ENCODE measurements at regions not wholly inside any gene's neighbourhood (a gene's known extent, or its start where the extent isn't known, plus 50 kb on each side); places are given as distances from the start of the nearest gene placed in this dataset.

DNA sequence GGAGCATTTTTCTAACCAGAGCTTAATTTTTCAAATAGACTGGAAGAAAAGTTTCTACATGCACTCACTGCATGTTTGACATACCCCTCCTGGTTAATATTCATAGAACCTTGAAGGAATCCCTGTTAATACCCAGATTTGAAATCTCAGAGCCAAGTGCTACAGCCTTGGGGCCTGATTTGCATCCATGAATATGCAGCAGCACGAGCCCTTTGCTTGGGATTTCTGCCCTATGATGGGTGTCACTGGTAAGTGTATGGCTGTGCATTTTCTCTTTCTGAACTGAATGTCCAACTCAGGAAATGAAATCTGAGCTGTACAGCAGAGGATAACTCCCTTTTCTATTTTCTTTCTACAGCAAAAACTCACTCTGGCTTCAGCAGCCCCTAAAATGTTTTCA lies 1157.5 kb downstream of the XPNPEP1 start:
- no peak for FAIRE-seq

DNA sequence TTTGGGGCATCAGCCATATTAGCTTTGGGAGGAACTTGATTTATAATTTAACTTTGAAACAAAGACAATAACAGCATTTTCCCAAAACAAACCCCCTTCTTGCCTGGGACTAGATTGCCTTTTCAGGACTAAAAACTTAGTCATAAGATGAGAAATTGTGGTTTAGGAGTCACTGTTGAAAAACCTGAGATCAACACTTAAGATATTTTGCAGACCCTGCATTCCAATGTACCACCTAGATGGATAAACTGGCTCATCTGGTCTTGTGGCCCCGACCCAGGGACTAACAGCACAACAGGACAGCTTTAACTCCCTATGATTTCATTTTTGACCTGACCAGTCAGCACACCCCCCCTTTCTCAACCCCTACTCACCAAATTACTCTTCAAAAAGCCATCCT lies 1165.4 kb downstream of the XPNPEP1 start:
- no peak for FAIRE-seq

DNA sequence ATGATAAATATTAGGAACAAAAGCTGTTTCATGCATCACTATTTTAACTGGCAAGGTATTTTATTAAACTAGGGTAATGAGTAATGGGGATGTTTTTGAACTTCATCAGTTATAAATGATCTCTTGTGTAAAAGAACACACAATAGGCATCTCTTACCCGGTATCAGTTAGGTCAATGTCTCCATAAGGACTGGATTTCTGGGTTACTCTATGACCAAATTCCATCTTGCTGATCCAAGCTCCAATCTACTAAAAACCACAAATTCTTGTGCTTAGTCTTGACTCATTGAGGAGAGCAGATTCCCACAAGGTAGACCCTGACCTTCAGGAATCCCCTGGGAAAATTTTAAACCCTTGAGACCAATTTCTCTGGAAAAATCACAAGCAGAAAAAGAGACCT lies 1167.7 kb downstream of the XPNPEP1 start:
- FAIRE-seq, result no peak

GRCh38 chr10:108753326-108753725 lies 1170.0 kb downstream of the XPNPEP1 start:
- FAIRE-seq, result no peak

GRCh38 chr10:108749042-108749441 lies 1174.3 kb downstream of the XPNPEP1 start:
- no peak for FAIRE-seq

DNA sequence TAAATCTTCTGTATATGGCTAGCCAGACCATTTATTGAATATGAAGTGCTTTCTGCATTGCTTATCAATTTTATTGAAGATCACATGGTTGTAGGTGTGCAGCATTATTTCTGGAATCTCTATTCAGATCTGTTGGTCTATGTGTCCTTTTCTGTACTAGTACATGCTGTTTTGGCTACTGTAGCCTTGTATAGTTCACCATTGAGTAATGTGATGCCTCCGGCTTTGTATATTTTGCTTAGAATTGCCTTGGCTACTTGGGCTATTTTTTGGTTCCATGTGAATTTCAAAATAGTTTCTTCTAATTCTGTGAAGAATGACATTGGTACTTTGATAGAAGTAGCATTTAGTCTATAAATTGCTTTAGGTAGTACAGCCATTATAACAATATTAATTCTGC lies 1187.2 kb downstream of the XPNPEP1 start:
- FAIRE-seq, result no peak

- no peak for FAIRE-seq
Observed at GRCh38 chr10:108735380-108735779, 1187.9 kb downstream of the XPNPEP1 start.

DNA sequence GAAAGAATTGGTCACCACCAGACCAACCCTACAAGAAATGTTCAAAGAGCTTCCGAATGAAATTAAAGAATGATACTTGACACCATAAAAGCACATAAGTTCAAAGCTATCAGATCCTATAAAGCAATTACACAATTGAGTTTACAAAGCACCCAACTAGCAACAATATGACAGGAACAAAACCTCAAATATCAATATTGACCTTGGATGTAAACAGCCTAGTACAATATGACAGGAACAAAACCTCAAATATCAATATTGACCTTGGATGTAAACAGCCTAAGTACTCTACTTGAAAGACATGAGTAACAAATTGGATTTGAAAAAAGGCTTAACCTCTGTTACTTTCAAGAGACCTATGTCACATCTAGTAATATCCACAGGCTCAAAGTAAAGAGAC lies 1201.4 kb downstream of the XPNPEP1 start:
- FAIRE-seq, result no peak

- FAIRE-seq, result no peak
Observed at GRCh38 chr10:108716352-108716751, 1207.0 kb downstream of the XPNPEP1 start.

- no peak for FAIRE-seq
Observed at GRCh38 chr10:108709927-108710722, 1213.2 kb downstream of the XPNPEP1 start.

DNA sequence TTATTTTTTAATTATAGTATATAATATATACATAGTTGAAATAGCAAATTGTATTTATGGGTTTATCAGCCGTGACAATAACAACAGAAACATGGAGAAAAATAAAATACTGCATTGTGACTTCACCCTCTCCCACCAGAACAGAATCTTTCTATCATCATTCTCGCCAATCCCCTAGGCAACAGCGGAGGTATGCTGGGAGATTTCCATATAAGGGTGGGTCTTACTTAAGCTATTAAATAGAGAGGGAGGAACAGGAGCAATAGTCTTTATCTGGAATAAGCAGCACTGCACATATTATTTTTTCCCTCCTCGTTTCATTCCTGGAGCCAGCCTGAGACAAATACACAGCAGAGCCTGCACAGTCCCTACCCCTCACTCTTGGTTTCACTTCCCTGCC lies 1214.9 kb downstream of the XPNPEP1 start:
- FAIRE-seq, result no peak

GRCh38 chr10:108696792-108697477 lies 1226.4 kb downstream of the XPNPEP1 start:
- FAIRE-seq, result no peak

DNA sequence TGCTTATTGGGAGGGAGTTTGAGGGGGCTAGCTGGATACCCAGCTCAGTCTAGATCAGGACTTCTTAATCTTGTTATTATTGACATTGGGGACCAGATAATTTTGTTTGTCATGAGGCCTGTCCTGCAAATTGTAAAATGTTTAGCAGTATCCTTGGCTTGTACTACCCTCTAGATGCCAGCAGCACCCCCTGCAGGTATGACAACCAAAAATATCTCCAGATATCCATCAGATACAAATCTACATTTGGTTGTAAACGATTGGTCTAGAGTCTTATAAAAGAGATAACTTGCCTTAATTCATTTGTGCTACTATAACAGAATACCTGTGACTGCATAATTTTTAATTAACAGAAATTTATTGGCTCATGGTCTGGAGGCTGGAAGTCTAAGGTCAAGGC lies 1232.2 kb downstream of the XPNPEP1 start:
- no peak for FAIRE-seq

- no peak for FAIRE-seq
Observed at GRCh38 chr10:108690530-108690929, 1232.8 kb downstream of the XPNPEP1 start.

DNA sequence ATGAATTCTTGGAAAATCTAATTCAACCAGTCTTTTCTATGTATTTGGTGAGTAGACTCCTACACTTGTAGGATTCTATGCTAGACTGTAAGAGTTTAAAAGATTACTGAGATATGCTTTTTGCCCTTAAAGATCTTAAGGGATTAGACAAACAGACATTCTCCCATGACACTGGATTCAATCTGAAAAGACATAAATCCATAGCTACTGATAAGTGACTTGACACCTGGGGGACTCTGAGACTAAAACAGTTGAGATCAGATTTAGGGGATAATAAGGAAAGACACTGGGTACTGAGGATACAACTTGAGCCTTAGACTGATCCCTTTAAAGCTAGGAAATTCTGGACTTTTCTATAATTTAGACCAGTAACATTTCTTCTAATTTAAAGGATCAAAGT lies 1233.4 kb downstream of the XPNPEP1 start:
- no peak for FAIRE-seq

DNA sequence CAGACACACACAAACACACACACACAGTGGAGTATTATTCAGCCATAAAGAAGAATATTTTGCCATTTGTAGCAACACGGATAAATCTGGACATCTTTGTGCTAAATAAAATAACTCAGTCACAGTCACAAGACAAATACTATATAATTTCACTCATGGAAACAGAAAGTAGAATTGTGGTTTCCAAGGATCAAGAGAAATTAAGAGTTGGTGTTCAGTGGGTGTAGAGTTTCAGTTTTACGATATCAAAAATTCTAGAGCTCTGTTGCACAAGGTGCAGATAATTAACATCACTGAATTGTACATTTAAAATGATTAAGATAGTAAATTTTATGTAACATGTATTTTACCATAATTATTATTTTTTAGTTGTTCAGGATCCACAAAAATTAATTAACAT lies 1235.0 kb downstream of the XPNPEP1 start:
- FAIRE-seq, result no peak

DNA sequence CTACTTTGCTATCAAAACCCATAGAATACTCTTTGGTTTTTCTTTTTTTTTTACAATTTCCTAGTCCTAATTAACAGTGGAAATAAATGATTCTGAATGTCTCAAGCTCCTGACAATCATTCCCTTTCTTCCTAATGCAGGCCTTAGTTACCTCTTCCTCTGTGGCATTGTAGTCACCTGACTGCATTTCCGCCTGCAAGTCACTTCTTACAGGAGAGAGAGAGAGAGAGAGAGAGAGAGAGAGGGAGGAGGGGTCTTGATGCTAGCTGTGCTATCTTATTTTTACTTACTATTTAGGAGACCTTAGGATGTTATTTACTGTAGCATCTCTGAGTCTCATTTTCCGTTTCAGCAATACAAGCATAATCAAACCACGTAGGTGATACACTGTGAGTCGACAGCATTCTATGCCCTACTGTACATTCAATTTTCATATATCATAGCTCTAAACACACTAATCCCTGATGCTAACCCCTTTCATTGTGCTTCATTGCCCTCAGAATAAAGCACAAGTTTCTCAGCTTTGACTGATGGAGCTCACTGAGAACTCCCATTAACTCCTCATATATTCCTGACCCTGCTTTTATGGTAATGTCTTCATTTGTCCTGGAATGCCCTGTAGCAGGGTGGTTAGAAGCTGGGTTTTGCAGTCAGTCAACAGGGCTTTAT lies 1237.3 kb downstream of the XPNPEP1 start:
- FAIRE-seq, result no peak

- no peak for FAIRE-seq
Observed at GRCh38 chr10:108684431-108684830, 1238.9 kb downstream of the XPNPEP1 start.

GRCh38 chr10:108673741-108674140 lies 1249.6 kb downstream of the XPNPEP1 start:
- FAIRE-seq, result no peak

- no peak for FAIRE-seq
Observed at GRCh38 chr10:108663587-108663986, 1259.7 kb downstream of the XPNPEP1 start.

- no peak for FAIRE-seq
Observed at GRCh38 chr10:108662975-108663374, 1260.3 kb downstream of the XPNPEP1 start.

DNA sequence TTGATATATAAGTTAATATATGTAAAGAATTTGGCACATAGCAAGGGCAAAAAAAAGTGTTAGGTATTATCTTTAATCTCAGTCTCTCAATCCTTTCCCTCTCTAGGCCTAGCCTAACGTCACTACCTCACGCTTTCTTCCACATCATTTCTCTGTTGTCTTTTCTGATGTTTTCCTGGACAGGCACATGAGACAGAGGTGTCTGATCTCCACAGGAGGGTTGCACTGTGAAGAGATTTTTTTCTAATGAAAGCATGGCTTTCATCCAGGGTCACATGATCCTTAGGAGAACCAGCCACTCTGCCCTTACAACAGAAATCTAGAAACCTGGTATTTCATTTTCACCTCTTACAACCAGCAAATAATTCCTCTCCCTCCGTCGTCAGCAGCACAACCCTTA lies 1268.3 kb downstream of the XPNPEP1 start:
- no peak for FAIRE-seq

DNA sequence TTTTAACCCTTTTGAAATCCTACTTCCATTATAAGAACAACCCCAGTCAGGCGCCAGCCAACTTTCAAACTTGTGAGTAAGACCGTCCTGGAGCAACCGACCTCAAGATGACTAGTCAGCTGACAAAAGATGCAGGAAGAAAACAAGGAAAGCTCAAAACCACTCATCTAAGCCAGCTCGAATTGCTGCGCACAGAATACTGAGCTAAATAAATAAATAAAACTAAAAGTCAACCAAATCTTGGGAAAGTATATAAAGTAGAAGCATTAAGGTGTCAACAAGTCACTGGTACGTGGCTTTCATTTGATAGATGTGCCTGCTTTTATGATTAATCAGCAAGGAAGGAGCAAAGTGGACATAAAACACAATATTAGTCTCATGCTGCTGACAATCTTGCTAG lies 1269.8 kb downstream of the XPNPEP1 start:
- FAIRE-seq, result no peak

- FAIRE-seq, result no peak
Observed at GRCh38 chr10:108639010-108639409, 1284.3 kb downstream of the XPNPEP1 start.

Measured in colon (tissue), 2 donors.